ENCODE measurements at regions not wholly inside any gene's neighbourhood (a gene's known extent, or its start where the extent isn't known, plus 50 kb on each side); places are given as distances from the start of the nearest gene placed in this dataset.
A peak's percentile ranks its signal among the peaks of the same experiment; 100 is the strongest.

- H3K27ac ChIP-seq (ENCODE audit: low read depth in 1 of 2, low read length in 1 of 2), result peak overlapping the region; percentile 66 to 74
- no peaks in the 10 kb centered on the region for H3K27me3 ChIP-seq (ENCODE audit: control insufficient read depth in 3 of 3, insufficient read depth in 3 of 3, low read length in 2 of 3)
- TF ChIP-seq, protein P1, sequence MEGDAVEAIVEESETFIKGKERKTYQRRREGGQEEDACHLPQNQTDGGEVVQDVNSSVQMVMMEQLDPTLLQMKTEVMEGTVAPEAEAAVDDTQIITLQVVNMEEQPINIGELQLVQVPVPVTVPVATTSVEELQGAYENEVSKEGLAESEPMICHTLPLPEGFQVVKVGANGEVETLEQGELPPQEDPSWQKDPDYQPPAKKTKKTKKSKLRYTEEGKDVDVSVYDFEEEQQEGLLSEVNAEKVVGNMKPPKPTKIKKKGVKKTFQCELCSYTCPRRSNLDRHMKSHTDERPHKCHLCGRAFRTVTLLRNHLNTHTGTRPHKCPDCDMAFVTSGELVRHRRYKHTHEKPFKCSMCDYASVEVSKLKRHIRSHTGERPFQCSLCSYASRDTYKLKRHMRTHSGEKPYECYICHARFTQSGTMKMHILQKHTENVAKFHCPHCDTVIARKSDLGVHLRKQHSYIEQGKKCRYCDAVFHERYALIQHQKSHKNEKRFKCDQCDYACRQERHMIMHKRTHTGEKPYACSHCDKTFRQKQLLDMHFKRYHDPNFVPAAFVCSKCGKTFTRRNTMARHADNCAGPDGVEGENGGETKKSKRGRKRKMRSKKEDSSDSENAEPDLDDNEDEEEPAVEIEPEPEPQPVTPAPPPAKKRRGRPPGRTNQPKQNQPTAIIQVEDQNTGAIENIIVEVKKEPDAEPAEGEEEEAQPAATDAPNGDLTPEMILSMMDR (IDR thresholded peaks at IDR 0.05; ENCODE audit: control extremely low read depth, extremely low read depth), result no peak
- peak overlapping the region in 1 of 2 donors; percentile 56 for H3K9ac ChIP-seq (ENCODE audit: insufficient read depth in 1 of 2, low read length in 2 of 2)
- peaks cover 0 to 13% (median 6%) of the 10 kb centered on the region in 5 donors for H3K4me1 ChIP-seq (ENCODE audit: control insufficient read depth in 5 of 5, insufficient read depth in 5 of 5, low read length in 5 of 5)
- H3K9me3 ChIP-seq (ENCODE audit: control insufficient read depth in 4 of 4, insufficient read depth in 3 of 4, low read length in 3 of 4), result no peaks in the 10 kb centered on the region
- no peak overlapping the region for H3K4me3 ChIP-seq
- DNase-seq (no peak), ATAC-seq (ENCODE audit: insufficient read depth, low FRiP score) (no peak)
- H3K36me3 ChIP-seq (ENCODE audit: control insufficient read depth in 4 of 4, insufficient read depth in 4 of 4, low read length in 4 of 4), result no peaks in the 10 kb centered on the region
- 0 to 36% methylated on average over 2 of the region's 2 CpGs for WGBS, 2 donors
These were observed 61.9 kb upstream of the LAS1L start for GRCh38 chrX:65596270-65597034.

DNA sequence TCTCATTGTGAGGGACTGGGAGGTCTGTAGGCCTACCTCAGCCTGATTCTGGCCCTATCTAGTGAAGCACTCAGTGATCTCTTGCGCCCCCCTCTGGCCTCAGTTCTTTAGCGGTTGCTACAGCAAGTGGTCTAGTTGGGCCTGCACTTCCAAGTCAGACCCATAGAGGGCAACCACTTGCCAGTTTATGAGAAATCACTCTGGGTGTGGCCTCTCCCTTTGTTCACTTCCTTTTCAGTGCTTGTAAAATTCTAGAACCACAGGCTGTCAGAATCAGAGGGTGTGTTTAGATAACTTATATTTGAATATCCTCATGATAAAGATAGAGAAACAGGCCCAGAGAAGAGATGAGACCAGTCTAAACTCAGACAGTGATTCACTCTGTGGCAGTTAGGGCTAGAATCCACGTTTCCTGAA is 60.9 kb upstream of the LAS1L start:
- Histone ChIP-seq H3K36me3 (ENCODE audit: control insufficient read depth in 4 of 4, insufficient read depth in 4 of 4, low read length in 4 of 4) (no peaks in the 10 kb centered on the region), H3K27me3 (ENCODE audit: control insufficient read depth in 3 of 3, insufficient read depth in 3 of 3, low read length in 2 of 3) (no peaks in the 10 kb centered on the region), H3K4me1 (ENCODE audit: control insufficient read depth in 5 of 5, insufficient read depth in 5 of 5, low read length in 5 of 5) (peaks cover 0 to 23% (median 3%) of the 10 kb centered on the region in 5 donors), H3K9ac (ENCODE audit: insufficient read depth in 1 of 2, low read length in 2 of 2) (peak overlapping the region in 1 of 2 donors; percentile 56), H3K4me3 (no peak overlapping the region), H3K9me3 (ENCODE audit: control insufficient read depth in 4 of 4, insufficient read depth in 3 of 4, low read length in 3 of 4) (no peaks in the 10 kb centered on the region), H3K27ac (ENCODE audit: low read depth in 1 of 2, low read length in 1 of 2) (peak overlapping the region; percentile 40 to 66)
- TF ChIP-seq, protein P1 (IDR thresholded peaks at IDR 0.05; ENCODE audit: control extremely low read depth, extremely low read depth), result peak; percentile 100
- ATAC-seq (ENCODE audit: insufficient read depth, low FRiP score) (peak; percentile 96), DNase-seq (peak; percentile 92 to 96 (median 95))
- WGBS, 2 donors, result 0 to 9% methylated on average over 3 of the region's 3 CpGs

DNA sequence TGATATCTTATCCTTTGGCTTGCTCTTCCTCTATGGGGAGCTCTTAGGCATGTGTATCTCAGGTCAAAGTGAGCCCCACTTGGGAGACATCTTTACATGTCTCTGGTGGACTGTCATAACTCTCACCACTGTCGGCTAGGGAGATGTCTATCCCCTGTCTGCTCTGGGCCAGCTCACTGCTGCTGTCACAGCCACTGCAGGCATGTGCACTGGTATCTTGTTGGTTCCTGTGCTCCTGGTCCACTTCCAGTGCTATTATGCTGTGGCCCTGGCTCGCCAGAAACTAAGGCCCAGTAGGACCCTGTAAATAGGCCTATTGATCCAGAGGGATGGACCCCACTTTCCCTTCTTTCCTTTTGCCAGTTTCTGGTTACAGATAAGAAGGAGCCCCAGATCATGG is 56.6 kb upstream of the LAS1L start:
- Histone ChIP-seq H3K36me3 (ENCODE audit: control insufficient read depth in 4 of 4, insufficient read depth in 4 of 4, low read length in 4 of 4) (no peaks in the 10 kb centered on the region), H3K9ac (ENCODE audit: insufficient read depth in 1 of 2, low read length in 2 of 2) (no peak overlapping the region), H3K9me3 (ENCODE audit: control insufficient read depth in 4 of 4, insufficient read depth in 3 of 4, low read length in 3 of 4) (peaks cover 0 to 3% (median 0%) of the 10 kb centered on the region in 4 donors), H3K4me3 (no peak overlapping the region), H3K4me1 (ENCODE audit: control insufficient read depth in 5 of 5, insufficient read depth in 5 of 5, low read length in 5 of 5) (peaks cover 0 to 44% (median 7%) of the 10 kb centered on the region in 5 donors), H3K27ac (ENCODE audit: low read depth in 1 of 2, low read length in 1 of 2) (no peak overlapping the region), H3K27me3 (ENCODE audit: control insufficient read depth in 3 of 3, insufficient read depth in 3 of 3, low read length in 2 of 3) (no peaks in the 10 kb centered on the region)
- ATAC-seq (ENCODE audit: insufficient read depth, low FRiP score), result no peak
- no peak for DNase-seq
- TF ChIP-seq, protein P1 (IDR thresholded peaks at IDR 0.05; ENCODE audit: control extremely low read depth, extremely low read depth), result no peak
- 73 to 80% methylated on average over 1 to 2 of the region's 2 CpGs for WGBS, 2 donors
